Stimulated activated CD8-positive, alpha-beta memory T cell treated with anti-CD3 and anti-CD28 coated beads, Interleukin-4, amount 100 ng/mL, for 24 hours (primary cell): ENCODE measurements at regions not wholly inside any gene's neighbourhood (a gene's known extent, or its start where the extent isn't known, plus 50 kb on each side); places are given as distances from the start of the nearest gene placed in this dataset.

Experiments
- DNase-seq: peaks from one replicate; pipeline ENCODE4 v3.0.0-alpha.2; 2020; ENCODE audit warnings: low read depth

GRCh38 chr2:238790126-238790832 lies 57.6 kb upstream of the TWIST2 start:
- no peak for DNase-seq

GRCh38 chr2:238790833-238791230 lies 57.1 kb upstream of the TWIST2 start:
- no peak for DNase-seq

GRCh38 chr2:238791354-238791753 lies 56.5 kb upstream of the TWIST2 start:
- DNase-seq, result no peak

DNA sequence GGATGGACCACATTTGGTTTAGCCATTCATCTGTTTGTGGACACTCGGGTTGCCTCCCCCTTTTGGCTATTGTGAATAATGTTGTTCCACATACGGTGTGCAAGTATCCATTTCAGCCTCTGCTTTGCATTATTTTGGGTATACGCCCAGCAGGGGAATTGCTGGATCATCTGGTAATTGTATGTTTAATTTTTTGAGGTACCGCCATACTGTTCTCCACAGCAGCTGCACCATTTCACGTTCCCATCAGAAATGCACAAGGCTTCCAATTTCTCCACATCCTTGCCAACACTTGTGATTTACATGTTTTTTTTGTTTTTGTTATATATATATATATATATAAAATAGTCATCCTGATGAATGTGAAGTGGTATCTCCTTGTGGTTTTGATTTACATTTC lies 54.6 kb upstream of the TWIST2 start:
- DNase-seq, result no peak

DNA sequence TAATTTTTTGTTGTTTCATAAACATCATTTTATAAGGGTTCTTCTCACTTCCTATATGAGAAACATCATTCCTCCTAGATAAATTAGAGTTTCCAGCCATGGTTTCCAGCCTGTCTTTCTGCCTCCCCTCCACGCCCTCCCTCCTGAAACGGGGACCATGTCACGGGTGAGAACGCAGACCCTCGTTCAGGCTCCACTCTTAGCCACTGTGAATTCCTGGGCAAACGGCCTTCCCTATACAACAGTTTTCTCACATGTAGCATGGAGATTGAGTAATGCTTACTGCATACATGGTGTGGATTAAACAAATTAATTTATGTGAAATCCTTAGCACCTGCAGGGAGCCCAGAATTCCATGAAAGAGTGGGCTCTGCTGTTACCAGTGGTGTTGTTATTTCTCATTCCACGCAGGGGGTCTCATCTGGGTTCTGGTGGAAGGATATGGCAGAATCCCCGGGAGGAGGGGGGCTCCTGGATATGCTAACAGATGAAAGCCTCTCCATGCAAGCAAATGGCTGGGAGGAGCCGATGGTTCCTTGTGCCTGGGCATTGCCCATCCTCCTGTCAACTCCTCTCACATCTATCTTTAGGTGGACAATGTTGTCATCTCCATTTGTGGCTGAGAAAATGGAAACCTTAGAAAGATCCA lies 54.0 kb upstream of the TWIST2 start:
- no peak for DNase-seq

DNA sequence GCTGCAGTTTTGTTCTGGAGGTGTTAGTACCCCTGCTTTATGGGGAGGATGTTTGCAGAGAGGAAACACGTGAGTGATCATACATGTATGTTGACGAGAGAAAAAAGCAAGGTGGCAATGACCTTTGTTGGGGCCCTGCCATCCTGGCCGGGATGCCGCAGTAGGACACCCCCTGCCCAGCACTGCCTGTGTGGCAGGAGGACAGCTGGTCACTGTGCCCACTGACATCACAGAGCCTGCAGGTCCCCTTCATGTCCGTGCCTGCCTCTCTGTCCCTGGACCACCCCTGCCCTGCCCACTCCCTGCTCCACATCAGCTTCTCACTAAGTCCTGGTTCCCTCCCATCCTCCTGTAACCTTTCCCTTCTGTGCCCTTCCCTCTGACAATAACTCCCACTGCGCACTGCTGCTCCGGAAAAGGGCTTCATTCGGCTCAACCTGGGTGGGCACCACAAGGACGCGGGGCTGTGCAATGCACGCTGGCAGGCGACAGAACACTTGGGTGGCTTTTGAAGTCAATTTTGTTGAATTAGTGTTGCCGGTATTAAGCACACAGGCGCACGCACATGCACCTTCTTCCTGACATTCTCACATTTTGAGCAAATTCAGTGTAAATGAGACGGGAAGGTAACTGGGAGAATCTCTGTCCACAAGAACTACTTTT lies 51.5 kb upstream of the TWIST2 start:
- DNase-seq, result no peak

DNA sequence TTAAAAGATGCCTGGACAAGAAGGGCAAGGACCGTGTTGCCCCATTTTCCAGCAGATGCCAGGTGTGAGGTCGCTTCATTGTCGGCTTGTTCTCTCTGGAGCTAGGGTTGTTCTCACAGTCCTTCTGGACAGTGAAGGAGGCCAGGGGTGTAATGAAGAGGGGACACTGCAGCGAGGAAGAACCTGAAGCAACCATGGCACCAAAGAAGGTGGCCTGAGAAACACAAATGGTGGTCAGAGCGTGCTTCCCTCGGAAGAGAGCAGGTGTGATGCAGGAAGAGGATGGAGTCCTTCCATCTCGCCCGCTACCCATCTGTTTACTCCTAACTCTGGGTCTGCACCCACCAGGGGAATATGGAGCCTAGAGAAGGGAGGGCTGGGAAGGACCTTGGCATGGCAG lies 50.3 kb upstream of the TWIST2 start:
- DNase-seq, result no peak
